ENCODE measurements at regions not wholly inside any gene's neighbourhood (a gene's known extent, or its start where the extent isn't known, plus 50 kb on each side); places are given as distances from the start of the nearest gene placed in this dataset.

DNA sequence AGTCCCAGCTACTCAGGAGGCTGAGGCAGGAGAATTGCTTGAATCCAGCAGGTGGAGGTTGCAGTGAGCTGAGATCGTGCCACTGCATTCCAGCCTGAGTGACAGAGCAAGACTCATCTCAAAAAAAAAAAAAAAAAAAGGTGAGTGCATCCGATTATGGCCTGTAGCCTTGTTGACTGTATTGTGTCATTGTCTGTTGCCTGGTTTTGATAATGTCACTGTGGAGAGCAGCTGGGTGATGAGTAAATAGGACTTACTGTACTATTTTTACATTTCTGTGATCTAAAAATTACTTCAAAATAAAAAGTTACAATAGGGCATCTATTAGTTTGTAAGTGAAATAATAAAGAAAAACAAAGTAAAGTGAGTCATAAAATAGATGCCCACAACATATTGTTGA, 134.1 kb upstream of the SALL4 start:
- TF ChIP-seq, protein P1, sequence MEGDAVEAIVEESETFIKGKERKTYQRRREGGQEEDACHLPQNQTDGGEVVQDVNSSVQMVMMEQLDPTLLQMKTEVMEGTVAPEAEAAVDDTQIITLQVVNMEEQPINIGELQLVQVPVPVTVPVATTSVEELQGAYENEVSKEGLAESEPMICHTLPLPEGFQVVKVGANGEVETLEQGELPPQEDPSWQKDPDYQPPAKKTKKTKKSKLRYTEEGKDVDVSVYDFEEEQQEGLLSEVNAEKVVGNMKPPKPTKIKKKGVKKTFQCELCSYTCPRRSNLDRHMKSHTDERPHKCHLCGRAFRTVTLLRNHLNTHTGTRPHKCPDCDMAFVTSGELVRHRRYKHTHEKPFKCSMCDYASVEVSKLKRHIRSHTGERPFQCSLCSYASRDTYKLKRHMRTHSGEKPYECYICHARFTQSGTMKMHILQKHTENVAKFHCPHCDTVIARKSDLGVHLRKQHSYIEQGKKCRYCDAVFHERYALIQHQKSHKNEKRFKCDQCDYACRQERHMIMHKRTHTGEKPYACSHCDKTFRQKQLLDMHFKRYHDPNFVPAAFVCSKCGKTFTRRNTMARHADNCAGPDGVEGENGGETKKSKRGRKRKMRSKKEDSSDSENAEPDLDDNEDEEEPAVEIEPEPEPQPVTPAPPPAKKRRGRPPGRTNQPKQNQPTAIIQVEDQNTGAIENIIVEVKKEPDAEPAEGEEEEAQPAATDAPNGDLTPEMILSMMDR (IDR thresholded peaks at IDR 0.05; ENCODE audit: borderline replicate concordance, extremely low read depth, low read length, poor library complexity, severe bottlenecking), result no peak
- no peak for TF ChIP-seq EZH2 (IDR thresholded peaks at IDR 0.05; ENCODE audit: borderline replicate concordance, low read depth, low read length, severe bottlenecking)

Data from DND-41 (cell line).